PC-9 (cell line): ENCODE measurements at regions not wholly inside any gene's neighbourhood (a gene's known extent, or its start where the extent isn't known, plus 50 kb on each side); places are given as distances from the start of the nearest gene placed in this dataset.

Experiments
- BruUV-seq: library from RNA; stranded (reverse); fragments of 400-500 nt; replicated peaks from 2 replicates; lab custom pipeline; 2021; lab: Mats Ljungman, UMichigan
- CTCF ChIA-PET: fragments of 300-600 bp; sonication (Branson Sonifier 250); formaldehyde crosslinking; loops from one replicate; lab custom pipeline; 2022; ENCODE audit warnings: antibody characterized with exemption; lab: Charles Lee
- POLR2A ChIA-PET: fragments of 300-600 bp; sonication (Branson Sonifier 250); formaldehyde crosslinking; loops from one replicate; lab custom pipeline; 2022; ENCODE audit warnings: antibody characterized with exemption; ENCODE audit not compliant: unreplicated experiment; lab: Charles Lee
- DNase-seq, 2 experiments: peaks; one replicate each; pipeline versions ENCODE4 v3.0.0 to v3.0.0-alpha.2; 2015 to 2022; ENCODE audit warnings: mixed read lengths in 1 of 2
- H2AFZ ChIP-seq: fragments of 200-600 bp; sonication (generic); 2 replicates; pipeline ENCODE4 v1.8.1; 2017; ENCODE audit warnings: antibody characterized with exemption
- H3F3A ChIP-seq: fragments of 200-600 bp; sonication (generic); 2 replicates; pipeline ENCODE4 v1.8.1; 2017; ENCODE audit warnings: antibody characterized with exemption, mild to moderate bottlenecking, low read depth; ENCODE audit not compliant: insufficient read depth
- H3K27ac ChIP-seq: fragments of 200-600 bp; sonication (generic); 2 replicates; pipeline ENCODE4 v1.6.1; 2016; ENCODE audit warnings: mixed run types
- H3K27me3 ChIP-seq: fragments of 200-600 bp; sonication (generic); 2 replicates; pipeline ENCODE4 v1.6.1; 2016; ENCODE audit warnings: low read depth, mixed run types; ENCODE audit not compliant: insufficient read depth
- H3K36me3 ChIP-seq: fragments of 200-600 bp; sonication (generic); 2 replicates; pipeline ENCODE4 v1.6.1; 2016; ENCODE audit warnings: low read depth, mixed run types
- H3K4me1 ChIP-seq: fragments of 200-600 bp; sonication (generic); replicated peaks from 2 replicates; pipeline ENCODE4 v1.6.1; 2016; ENCODE audit warnings: mixed run types; ENCODE audit not compliant: insufficient read depth
- H3K4me2 ChIP-seq: fragments of 200-600 bp; sonication (generic); 2 replicates; pipeline ENCODE4 v1.6.1; 2017; ENCODE audit warnings: mixed run types
- H3K4me3 ChIP-seq: fragments of 200-600 bp; sonication (generic); 2 replicates; pipeline ENCODE4 v1.6.1; 2016; ENCODE audit warnings: mixed run types
- H3K79me2 ChIP-seq: fragments of 200-600 bp; sonication (generic); 2 replicates; pipeline ENCODE4 v1.6.1; 2017; ENCODE audit warnings: low read depth, mixed run types
- H3K9me2 ChIP-seq: fragments of 200-600 bp; sonication (generic); 2 replicates; pipeline ENCODE4 v1.8.1; 2017; ENCODE audit warnings: mild to moderate bottlenecking; ENCODE audit not compliant: insufficient read depth
- H3K9me3 ChIP-seq: fragments of 200-600 bp; sonication (generic); 2 replicates; pipeline ENCODE4 v1.8.1; 2016; ENCODE audit warnings: low read depth; ENCODE audit not compliant: insufficient read depth
- H4K20me1 ChIP-seq: fragments of 200-600 bp; sonication (generic); 2 replicates; pipeline ENCODE4 v1.8.1; 2017; ENCODE audit not compliant: insufficient read depth
- EZH2 ChIP-seq: fragments of 200-600 bp; sonication (generic); IDR thresholded peaks from 2 replicates; pipeline ENCODE4 v1.8.0; 2017; ENCODE audit warnings: antibody characterized with exemption, low read depth
- intact Hi-C: fragments of 100-400 bp; cut with micrococcal nuclease; formaldehyde crosslinking; loops from one replicate; pipeline ENCODE4 v1.10.0; 2022; ENCODE audit not compliant: unreplicated experiment
- TF ChIP-seq, protein P1 (sequence below): fragments of 200-600 bp; sonication (generic); conservative IDR thresholded peaks from 2 replicates; pipeline ENCODE4 v1.6.1; 2017; ENCODE audit warnings: mixed run types, antibody characterized with exemption, mild to moderate bottlenecking, moderate library complexity

DNA sequence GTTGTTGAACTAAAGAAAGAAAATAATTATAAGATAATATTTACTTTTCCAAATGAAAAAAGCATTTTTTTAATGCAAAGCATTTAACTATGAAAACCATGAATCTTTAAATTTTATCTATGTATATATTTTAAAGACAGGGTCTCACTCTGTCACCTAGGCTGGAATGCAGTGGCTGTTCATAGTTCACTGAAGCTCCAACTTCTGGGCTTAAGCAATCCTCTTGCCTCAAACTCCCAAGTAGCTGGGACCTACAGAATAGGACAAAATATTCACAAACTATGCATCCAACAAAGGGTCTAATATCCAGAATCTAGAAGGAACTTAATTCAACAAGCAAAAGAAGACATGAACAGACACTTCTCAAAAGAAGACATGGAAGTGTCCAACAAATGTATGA lies 55.9 kb upstream of the ALB start:
- ChIA-PET CTCF (no interaction called here), POLR2A (no interaction called here)
- DNase-seq, result no peak
- no TSS peak for BruUV-seq
- Histone ChIP-seq H3K4me1 (no peaks in the 10 kb centered on the region), H3K79me2 (no peaks in the 10 kb centered on the region), H3K4me2 (no peak overlapping the region), H3K4me3 (no peak overlapping the region), H3F3A (no peaks in the 10 kb centered on the region), H3K36me3 (no peaks in the 10 kb centered on the region), H3K9me3 (no peaks in the 10 kb centered on the region), H3K27ac (no peak overlapping the region), H2AFZ (no peak overlapping the region), H3K27me3 (no peaks in the 10 kb centered on the region), H4K20me1 (no peaks in the 10 kb centered on the region), H3K9me2 (no peaks in the 10 kb centered on the region)
- intact Hi-C loops, result loop anchor here (10.0 kb wide), 1 partner anchor 227 kb away; no protein-coding TSS in a partner anchor
- TF ChIP-seq, protein P1, sequence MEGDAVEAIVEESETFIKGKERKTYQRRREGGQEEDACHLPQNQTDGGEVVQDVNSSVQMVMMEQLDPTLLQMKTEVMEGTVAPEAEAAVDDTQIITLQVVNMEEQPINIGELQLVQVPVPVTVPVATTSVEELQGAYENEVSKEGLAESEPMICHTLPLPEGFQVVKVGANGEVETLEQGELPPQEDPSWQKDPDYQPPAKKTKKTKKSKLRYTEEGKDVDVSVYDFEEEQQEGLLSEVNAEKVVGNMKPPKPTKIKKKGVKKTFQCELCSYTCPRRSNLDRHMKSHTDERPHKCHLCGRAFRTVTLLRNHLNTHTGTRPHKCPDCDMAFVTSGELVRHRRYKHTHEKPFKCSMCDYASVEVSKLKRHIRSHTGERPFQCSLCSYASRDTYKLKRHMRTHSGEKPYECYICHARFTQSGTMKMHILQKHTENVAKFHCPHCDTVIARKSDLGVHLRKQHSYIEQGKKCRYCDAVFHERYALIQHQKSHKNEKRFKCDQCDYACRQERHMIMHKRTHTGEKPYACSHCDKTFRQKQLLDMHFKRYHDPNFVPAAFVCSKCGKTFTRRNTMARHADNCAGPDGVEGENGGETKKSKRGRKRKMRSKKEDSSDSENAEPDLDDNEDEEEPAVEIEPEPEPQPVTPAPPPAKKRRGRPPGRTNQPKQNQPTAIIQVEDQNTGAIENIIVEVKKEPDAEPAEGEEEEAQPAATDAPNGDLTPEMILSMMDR, result no peak
- no peak for TF ChIP-seq EZH2

DNA sequence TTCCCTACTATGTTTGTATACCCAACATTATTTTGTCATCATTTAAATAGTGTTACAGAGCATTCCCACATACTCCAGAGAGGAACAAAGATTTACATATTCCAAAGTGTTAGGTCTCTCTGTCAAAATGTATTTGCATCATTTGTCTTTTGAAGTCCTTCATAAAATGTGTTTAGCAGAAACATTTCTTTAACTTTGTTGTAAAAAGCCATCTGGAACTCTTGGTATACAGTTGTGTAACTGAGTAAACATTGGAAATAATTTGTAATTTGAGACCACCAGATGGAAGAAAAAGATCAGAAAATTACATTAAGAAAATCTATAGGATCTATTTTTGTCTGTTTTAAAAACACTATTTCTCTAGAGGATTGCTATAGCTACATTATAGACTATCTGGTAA lies 56.6 kb upstream of the ALB start:
- TF ChIP-seq, protein P1, result no peak
- TF ChIP-seq EZH2, result no peak
- POLR2A ChIA-PET, result no interaction called here
- H3K79me2 ChIP-seq, result no peaks in the 10 kb centered on the region
- DNase-seq, result no peak
- H3K9me2 ChIP-seq, result no peaks in the 10 kb centered on the region
- BruUV-seq, result no TSS peak
- intact Hi-C loops, result loop anchor here (10.0 kb wide), 1 partner anchor 227 kb away; no protein-coding TSS in a partner anchor
- H3K4me3 ChIP-seq, result no peak overlapping the region
- no peaks in the 10 kb centered on the region for H3K27me3 ChIP-seq
- H3K4me2 ChIP-seq, result no peak overlapping the region
- H3F3A ChIP-seq, result no peaks in the 10 kb centered on the region
- CTCF ChIA-PET, result no interaction called here
- no peak overlapping the region for H2AFZ ChIP-seq
- no peaks in the 10 kb centered on the region for H3K9me3 ChIP-seq
- no peaks in the 10 kb centered on the region for H3K36me3 ChIP-seq
- no peak overlapping the region for H3K27ac ChIP-seq
- H4K20me1 ChIP-seq, result no peaks in the 10 kb centered on the region
- H3K4me1 ChIP-seq, result no peaks in the 10 kb centered on the region

DNA sequence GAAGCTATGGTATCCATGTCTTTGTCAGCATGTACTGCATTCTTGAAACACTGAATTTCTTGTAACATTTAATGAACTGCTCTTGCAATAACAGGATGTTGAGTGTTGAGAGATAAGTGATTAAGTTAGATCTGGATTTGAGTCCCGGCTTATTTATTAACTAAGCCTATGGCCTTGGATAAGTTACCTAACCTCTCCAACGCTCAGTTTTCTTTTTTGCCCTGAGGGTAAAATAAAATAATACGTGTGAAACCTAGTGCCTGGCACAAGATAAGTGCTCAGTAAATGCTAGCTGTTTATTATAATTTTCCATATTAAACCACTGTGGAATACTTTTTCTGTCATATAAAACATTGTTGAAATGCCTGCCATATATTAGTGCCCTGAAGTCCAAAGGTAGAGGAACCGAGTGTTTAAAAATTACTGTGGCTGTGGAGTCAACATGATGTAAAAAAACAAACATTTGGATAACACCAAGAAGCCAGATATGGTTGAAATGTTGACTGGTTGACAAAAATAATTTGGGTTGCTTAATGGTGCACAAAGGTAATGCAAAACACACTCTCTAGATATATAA lies 58.6 kb upstream of the ALB start:
- Histone ChIP-seq H3K4me3 (no peak overlapping the region), H3K4me1 (no peaks in the 10 kb centered on the region), H4K20me1 (no peaks in the 10 kb centered on the region), H3K27ac (no peak overlapping the region), H3F3A (no peaks in the 10 kb centered on the region), H2AFZ (no peak overlapping the region), H3K9me3 (no peaks in the 10 kb centered on the region), H3K27me3 (no peaks in the 10 kb centered on the region), H3K4me2 (no peak overlapping the region), H3K36me3 (no peaks in the 10 kb centered on the region), H3K9me2 (no peaks in the 10 kb centered on the region), H3K79me2 (no peaks in the 10 kb centered on the region)
- TF ChIP-seq EZH2, result no peak
- TF ChIP-seq, protein P1, result no peak
- DNase-seq, result no peak
- ChIA-PET CTCF (interaction anchor here (0.7 kb wide), 1 partner anchor 795 kb away, joined by 6 read pairs; no protein-coding TSS in a partner anchor), POLR2A (no interaction called here)
- BruUV-seq, result no TSS peak
- intact Hi-C loops, result loop anchor here (10.0 kb wide), 1 partner anchor 229 kb away; no protein-coding TSS in a partner anchor
